GM18870 (cell line): ENCODE measurements at regions not wholly inside any gene's neighbourhood (a gene's known extent, or its start where the extent isn't known, plus 50 kb on each side); places are given as distances from the start of the nearest gene placed in this dataset.
"Not testable (repeated sequence)": the region's sequence is repeated elsewhere in the genome, so short reads cannot be mapped to it uniquely, and the experiment has no call there.

Experiments
- ATAC-seq: cut with Tn5 transposase; IDR thresholded peaks from one replicate; pipeline ENCODE4 v1.9.1; 2021; ENCODE audit warnings: moderate library complexity; ENCODE audit not compliant: unreplicated experiment

DNA sequence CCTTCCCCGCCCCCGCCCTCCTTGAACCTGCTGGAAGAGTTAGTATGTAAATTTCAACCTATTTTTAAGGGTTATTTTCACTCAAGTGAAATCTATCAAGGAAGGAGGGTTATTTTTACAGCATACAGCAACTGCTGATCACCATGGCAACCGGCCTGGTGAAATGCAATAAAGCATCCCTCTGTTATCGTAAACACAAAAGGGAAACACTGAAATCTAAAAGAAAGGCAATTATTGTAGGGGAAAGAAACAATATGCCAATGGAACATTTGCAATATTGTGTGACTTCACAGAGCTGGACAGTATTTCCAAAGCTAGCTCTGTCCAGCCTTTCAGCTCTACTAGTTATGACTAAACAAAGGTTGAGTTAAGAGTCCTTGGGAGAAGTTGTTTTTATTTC, 588.3 kb upstream of the PBX1 start:
- no peak for ATAC-seq

DNA sequence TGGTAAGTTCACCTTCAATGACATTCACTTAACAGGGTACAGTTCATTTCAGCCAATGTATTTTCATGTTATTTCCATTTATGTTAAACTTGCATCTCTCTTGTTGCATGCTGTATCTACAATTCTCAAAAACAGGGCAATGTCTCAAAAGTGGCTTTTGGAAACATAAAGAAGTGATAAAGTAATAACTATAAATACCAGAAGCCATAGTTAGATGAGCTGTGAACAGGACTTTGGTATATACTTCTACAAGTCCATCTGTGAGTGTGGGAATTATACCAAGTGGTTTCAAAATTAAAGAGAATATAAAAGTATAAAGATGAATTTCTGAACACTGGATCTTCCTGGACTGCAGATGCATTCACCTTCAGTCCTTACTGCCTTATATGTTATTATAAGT, 585.4 kb upstream of the PBX1 start:
- no peak for ATAC-seq

DNA sequence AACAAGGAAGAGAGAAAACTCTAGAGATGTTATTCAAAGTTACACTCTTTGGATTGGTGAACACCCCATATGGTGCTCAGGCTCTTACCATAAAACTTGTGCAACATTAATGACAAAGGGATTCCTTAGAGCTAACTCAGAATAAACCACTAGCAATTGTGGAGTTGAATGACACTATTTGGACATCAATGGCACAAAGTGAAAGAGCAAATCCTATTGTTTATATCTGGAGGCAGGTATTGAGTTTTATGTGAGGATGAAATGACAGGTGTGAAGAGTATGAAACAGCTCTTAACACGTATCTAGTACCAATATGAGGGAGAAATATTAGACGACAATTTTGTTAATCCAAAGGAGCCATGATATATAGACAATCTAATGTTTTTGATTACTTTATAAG, 584.9 kb upstream of the PBX1 start:
- no peak for ATAC-seq

GRCh38 chr1:163980394-163980793, 578.6 kb upstream of the PBX1 start:
- no peak for ATAC-seq

- ATAC-seq: no peak
Observed at GRCh38 chr1:163981500-163982030, 577.4 kb upstream of the PBX1 start.

- no peak for ATAC-seq
Observed at GRCh38 chr1:163983097-163983496, 575.9 kb upstream of the PBX1 start.

DNA sequence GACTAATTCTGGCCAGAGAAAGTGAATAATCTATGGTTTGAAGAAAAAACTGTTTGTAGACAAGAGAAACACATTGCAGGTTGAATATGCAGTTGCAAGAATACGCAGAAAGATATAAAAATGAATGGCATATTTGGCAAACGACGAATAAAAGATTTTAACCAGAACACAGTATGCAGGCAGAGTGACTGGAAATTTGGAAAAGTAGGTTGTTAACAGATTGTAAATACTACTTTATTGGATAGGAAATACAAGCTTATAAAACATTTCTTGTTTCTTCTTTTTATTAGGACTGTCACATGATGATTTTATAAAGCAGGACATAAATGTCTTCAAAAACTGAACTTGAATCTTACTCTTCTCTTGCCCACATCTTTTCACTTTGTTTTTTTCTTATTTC, 573.3 kb upstream of the PBX1 start:
- no peak for ATAC-seq

- ATAC-seq: no peak
Observed at GRCh38 chr1:163999131-163999530, 559.9 kb upstream of the PBX1 start.

- ATAC-seq: not testable (repeated sequence)
Observed at GRCh38 chr1:164006186-164006585, 552.8 kb upstream of the PBX1 start.

- no peak for ATAC-seq
Observed at GRCh38 chr1:164006621-164007020, 552.4 kb upstream of the PBX1 start.

DNA sequence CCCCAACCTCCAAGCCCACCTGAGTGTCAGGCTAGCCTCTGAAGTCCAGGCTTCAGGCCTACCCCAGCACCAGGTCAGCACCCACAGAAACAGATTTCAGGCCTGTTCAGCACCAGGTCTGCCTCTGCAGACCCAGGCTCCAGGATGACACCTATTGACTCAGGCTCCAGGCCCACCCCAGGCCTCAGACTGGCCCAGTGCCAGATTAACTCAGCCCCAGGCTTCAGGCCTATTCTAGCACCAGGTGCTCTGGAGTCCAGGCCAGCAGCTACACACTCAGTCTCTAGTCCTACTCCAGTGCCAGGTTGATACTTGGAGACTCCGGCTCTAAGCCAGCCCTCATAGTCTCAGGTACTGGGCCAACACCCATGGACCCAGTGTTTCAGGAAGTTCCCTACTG, 541.7 kb upstream of the PBX1 start:
- ATAC-seq: no peak

DNA sequence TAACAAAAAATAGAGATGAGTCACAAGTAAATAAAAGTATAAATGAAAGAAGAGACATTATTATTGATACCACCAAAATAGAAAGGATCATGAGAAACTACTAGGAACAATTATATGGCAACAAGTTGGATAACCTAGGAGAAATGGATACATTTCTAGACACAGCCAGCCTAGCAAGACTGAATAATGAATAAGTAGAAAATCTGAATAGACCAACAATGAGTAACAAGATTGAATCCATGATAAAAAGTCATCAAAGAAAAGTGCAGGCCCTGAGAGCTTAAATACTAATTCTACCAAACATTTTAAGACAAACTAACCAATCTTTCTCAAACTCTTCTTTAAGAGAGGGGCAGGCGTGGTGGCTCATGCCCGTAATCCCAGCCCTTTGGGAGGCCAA, 538.6 kb upstream of the PBX1 start:
- no peak for ATAC-seq

- no peak for ATAC-seq
Observed at GRCh38 chr1:164021813-164022212, 537.2 kb upstream of the PBX1 start.

DNA sequence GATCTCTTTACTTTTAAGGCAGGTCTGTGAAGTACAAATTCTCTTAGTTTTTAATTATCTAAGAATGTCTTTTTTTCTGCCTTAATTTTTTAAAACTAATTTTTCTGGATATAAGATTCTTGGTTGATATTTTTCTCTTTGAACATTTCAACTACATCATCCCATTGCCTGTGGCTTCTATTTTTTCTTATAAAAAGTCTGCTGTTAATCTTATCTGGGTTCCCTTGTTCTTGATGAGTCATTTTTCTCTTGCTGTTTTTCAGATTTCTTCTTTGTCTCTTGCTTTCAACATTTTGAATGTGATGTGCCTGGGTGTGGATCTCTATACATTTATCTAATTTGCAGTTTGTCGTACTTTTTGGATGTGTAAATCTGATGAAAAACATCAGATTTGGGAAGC, 525.2 kb upstream of the PBX1 start:
- ATAC-seq: no peak

DNA sequence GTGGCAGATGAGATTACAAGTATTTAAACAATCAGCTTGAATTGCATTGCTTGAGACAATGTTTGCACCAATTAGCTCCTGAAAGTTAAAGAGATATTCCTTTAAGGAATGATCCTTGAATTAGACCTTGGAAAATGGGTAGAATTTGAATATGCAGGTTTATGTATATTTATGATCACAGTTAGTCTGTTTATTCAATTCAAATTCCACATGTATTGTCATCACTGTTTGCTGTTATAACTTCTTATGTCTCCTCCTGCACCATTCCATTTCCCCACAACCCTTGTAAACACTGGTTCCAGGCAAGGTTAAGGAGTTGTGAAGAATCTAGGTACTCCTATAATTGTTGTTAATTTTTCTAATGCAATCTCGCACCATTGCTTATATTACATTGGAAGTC, 518.2 kb upstream of the PBX1 start:
- no peak for ATAC-seq

- ATAC-seq: no peak
Observed at GRCh38 chr1:164051782-164052181, 507.2 kb upstream of the PBX1 start.

DNA sequence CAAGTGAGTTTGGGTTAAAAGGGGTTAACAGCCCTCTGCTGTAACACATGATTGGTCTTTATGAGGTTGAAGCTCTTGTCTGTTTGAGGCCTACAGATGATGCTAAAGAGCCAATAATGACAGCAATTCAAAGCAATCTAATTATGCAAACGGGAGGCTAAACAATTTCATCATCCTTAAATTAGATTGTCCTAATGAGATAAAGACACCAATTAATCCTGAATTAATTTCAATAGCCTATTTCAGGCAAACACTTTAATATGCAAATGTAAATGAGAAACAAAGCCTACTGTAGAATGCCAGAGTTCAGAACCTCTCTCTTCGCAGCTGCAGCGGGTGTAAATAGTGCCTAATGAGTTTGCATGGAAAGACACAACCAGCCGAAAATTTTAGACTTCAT, 504.7 kb upstream of the PBX1 start:
- ATAC-seq: no peak

DNA sequence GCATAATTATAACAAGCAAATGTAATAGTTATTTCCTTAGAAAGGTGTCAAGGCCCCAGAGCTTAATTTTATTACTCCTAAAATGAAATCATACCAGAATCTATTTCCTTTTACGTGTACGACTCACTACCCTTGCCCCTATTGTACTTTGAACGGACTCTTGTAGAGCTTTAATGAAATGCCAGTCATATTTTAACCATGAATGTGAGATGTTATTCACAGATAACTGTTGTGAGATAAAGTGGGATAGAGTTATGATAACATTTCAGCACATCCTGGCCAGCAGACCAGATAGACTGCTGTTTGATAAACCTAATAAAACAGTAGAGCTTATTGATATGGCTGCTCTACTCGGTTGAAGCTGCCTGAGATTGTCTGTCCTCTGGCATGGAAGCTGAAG, 500.8 kb upstream of the PBX1 start:
- ATAC-seq: no peak

DNA sequence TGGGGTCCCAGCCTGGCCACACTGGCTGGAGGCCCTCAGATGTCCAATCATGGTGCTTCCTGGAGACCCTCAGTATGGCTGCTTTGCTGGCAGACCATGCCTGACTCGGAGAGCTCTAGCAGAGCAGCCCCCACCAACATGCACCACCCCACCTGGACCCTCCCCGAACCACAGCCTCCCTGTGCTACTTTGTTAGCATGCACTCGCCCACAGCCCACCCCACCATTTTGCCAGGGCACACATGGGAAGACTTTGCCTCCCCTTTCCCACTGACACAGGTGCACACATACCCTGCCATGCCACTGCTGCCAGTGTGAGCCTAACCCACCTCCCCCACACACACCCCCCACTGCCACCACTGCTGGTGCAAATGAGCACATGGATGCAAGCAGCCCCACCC, 497.5 kb upstream of the PBX1 start:
- no peak for ATAC-seq

DNA sequence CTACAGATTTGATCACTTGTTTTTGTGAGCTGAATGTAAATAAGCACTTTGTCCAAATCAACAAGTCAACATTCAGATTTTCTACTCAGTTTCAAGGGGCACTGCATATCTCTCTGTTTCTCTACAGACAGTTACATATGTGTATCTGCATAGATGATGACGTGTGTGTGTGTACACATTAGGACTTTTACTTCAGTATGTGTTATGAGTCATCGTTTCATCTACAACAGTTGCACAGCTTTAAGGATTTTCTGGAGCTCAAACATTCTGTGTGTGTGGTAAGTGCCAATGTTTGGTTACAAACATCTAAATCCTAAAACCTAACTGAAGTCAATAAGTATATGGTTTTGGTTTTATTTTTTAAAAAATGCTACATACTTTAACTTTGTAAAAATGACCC, 494.5 kb upstream of the PBX1 start:
- no peak for ATAC-seq

- ATAC-seq: no peak
Observed at GRCh38 chr1:164071288-164071687, 487.7 kb upstream of the PBX1 start.

DNA sequence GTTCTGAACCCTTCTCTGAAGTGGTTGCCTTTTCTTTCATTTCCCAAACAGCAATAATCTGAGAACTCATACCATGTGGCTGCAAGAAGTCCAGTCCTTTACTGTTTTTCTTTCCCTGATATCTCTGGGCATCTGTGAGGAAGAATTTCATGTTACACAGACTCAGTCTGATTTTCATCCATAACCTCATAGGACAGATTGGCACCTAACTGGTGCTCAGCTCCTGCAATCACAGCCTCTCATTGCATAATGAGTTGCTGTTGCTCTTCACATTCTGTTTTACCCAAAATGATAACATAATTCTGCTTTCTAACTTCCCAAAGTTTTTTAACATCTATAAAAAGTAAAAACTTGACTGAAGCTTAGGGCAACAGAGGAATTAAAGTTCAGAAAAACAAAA, 472.2 kb upstream of the PBX1 start:
- no peak for ATAC-seq

- no peak for ATAC-seq
Observed at GRCh38 chr1:164087906-164088453, 471.0 kb upstream of the PBX1 start.
